Cardiac muscle cell (in vitro differentiated cells and primary cell): ENCODE measurements at regions not wholly inside any gene's neighbourhood (a gene's known extent, or its start where the extent isn't known, plus 50 kb on each side); places are given as distances from the start of the nearest gene placed in this dataset.

Experiments
- DNase-seq, 2 donors: peaks; one replicate each; pipeline versions ENCODE4 v3.0.0 to v3.0.0-alpha.2; 2010 to 2017; ENCODE audit warnings: low read depth in 1 of 2, low spot score in 1 of 2
- H3K27ac ChIP-seq: fragments of 200-600 bp; sonication (generic); 2 replicates; pipeline ENCODE4 v1.5.1; 2016
- H3K27me3 ChIP-seq: fragments of 200-600 bp; sonication (generic); 2 replicates; pipeline ENCODE4 v1.6.0; 2016; ENCODE audit warnings: control low read depth
- H3K36me3 ChIP-seq: fragments of 200-600 bp; sonication (generic); 2 replicates; pipeline ENCODE4 v1.5.1; 2016; ENCODE audit warnings: control low read depth
- H3K4me1 ChIP-seq: fragments of 200-600 bp; sonication (generic); 2 replicates; pipeline ENCODE4 v1.8.1; 2017; ENCODE audit warnings: low read depth, mild to moderate bottlenecking, mixed run types
- H3K4me3 ChIP-seq: fragments of 200-600 bp; sonication (generic); 2 replicates; pipeline ENCODE4 v1.5.1; 2016; ENCODE audit warnings: mild to moderate bottlenecking
- H3K9me3 ChIP-seq: fragments of 200-600 bp; sonication (generic); 2 replicates; pipeline ENCODE4 v1.5.1; 2017; ENCODE audit warnings: low read depth, mild to moderate bottlenecking, control low read depth
- CTCF ChIP-seq: IDR thresholded peaks from 2 replicates; pipeline ENCODE4 v1.5.1; 2012; ENCODE audit warnings: low read depth, mild to moderate bottlenecking, low read length

GRCh38 chr21:38622081-38622826 lies 124.0 kb upstream of the ERG start:
- Histone ChIP-seq H3K9me3 (no peaks in the 10 kb centered on the region), H3K27me3 (no peaks in the 10 kb centered on the region), H3K4me3 (no peak overlapping the region), H3K36me3 (no peaks in the 10 kb centered on the region), H3K4me1 (no peaks in the 10 kb centered on the region), H3K27ac (no peak overlapping the region)
- TF ChIP-seq CTCF: no peak
- DNase-seq: no peak

GRCh38 chr21:38622827-38623209 lies 124.5 kb upstream of the ERG start:
- H3K36me3 ChIP-seq: no peaks in the 10 kb centered on the region
- H3K4me1 ChIP-seq: no peaks in the 10 kb centered on the region
- H3K4me3 ChIP-seq: no peak overlapping the region
- DNase-seq: no peak
- no peak overlapping the region for H3K27ac ChIP-seq
- H3K9me3 ChIP-seq: no peaks in the 10 kb centered on the region
- TF ChIP-seq CTCF: no peak
- H3K27me3 ChIP-seq: no peaks in the 10 kb centered on the region

- peak in 1 of 2 donors; percentile 25 for DNase-seq
- Histone ChIP-seq H3K27ac (no peak overlapping the region), H3K4me3 (no peak overlapping the region), H3K36me3 (no peaks in the 10 kb centered on the region), H3K4me1 (no peaks in the 10 kb centered on the region), H3K27me3 (no peaks in the 10 kb centered on the region), H3K9me3 (no peaks in the 10 kb centered on the region)
- no peak for TF ChIP-seq CTCF
These were observed 125.3 kb upstream of the ERG start for GRCh38 chr21:38623552-38623951.

GRCh38 chr21:38625000-38625399 lies 126.7 kb upstream of the ERG start:
- no peak for DNase-seq
- Histone ChIP-seq H3K9me3 (no peaks in the 10 kb centered on the region), H3K36me3 (no peaks in the 10 kb centered on the region), H3K27ac (no peak overlapping the region), H3K4me3 (no peak overlapping the region), H3K27me3 (no peaks in the 10 kb centered on the region), H3K4me1 (no peaks in the 10 kb centered on the region)
- TF ChIP-seq CTCF: no peak

GRCh38 chr21:38626306-38626705 lies 128.0 kb upstream of the ERG start:
- H3K27ac ChIP-seq: no peak overlapping the region
- no peaks in the 10 kb centered on the region for H3K4me1 ChIP-seq
- no peaks in the 10 kb centered on the region for H3K9me3 ChIP-seq
- DNase-seq: no peak
- H3K4me3 ChIP-seq: no peak overlapping the region
- H3K27me3 ChIP-seq: no peaks in the 10 kb centered on the region
- TF ChIP-seq CTCF: no peak
- H3K36me3 ChIP-seq: no peaks in the 10 kb centered on the region
